HepG2 (cell line): ENCODE measurements at regions not wholly inside any gene's neighbourhood (a gene's known extent, or its start where the extent isn't known, plus 50 kb on each side); places are given as distances from the start of the nearest gene placed in this dataset.

ENCODE experiments used
- ATAC-seq: fragments of 200-7000 bp; cut with Tn5 transposase; 3 replicates; pipeline ENCODE4 v1.9.1; 2020; ENCODE audit warnings: mild to moderate bottlenecking, moderate library complexity
- BruUV-seq: library from RNA; stranded (reverse); fragments of 400-500 nt; replicated peaks from 2 replicates; lab custom pipeline; 2021; lab: Mats Ljungman, UMichigan
- CTCF ChIA-PET: fragments of 300-600 bp; formaldehyde crosslinking; extraction: SDS; loops from one replicate; lab custom pipeline; 2021; ENCODE audit warnings: low total read pairs, inconsistent platforms, low intra/inter-chr PET ratio; lab: Yijun Ruan, JAX
- POLR2A ChIA-PET: fragments of 350-600 bp; sonication (Branson Sonifier 250); formaldehyde crosslinking; loops from one replicate; lab custom pipeline; 2020; ENCODE audit warnings: antibody characterized with exemption, inconsistent platforms; lab: Yijun Ruan, JAX
- DNase-seq: peaks from one replicate; pipeline ENCODE4 v3.0.0-alpha.2; 2015; ENCODE audit warnings: low spot score
- FAIRE-seq: peaks from 3 replicates; lab custom pipeline; 2011; peaks lifted over from hg19 to GRCh38; lab: Jason Lieb, UNC
- H2AFZ ChIP-seq: one replicate; pipeline ENCODE4 v1.6.1; 2011; ENCODE audit warnings: low read length, inconsistent platforms
- H3K27ac ChIP-seq: fragments of 300-600 bp; 3 replicates; pipeline ENCODE4 v1.8.0; 2011; ENCODE audit warnings: mixed run types, mild to moderate bottlenecking, mixed read lengths, low read length, inconsistent platforms; ENCODE audit not compliant: insufficient read depth; ENCODE audit errors: extremely low read length
- H3K27me3 ChIP-seq, 2 experiments: fragments of 200-600 bp in 1 of 2; 2 replicates in 1 of 2; 3 replicates in 1 of 2; pipeline versions ENCODE4 v1.6.0 to v1.8.0; 2011; ENCODE audit warnings: low read length in 2 of 2, mild to moderate bottlenecking in 2 of 2, moderate library complexity in 2 of 2, inconsistent platforms in 1 of 2; ENCODE audit not compliant: insufficient read depth in 2 of 2, control insufficient read depth in 1 of 2
- H3K36me3 ChIP-seq, 2 experiments: fragments of 200-600 bp in 1 of 2; replicated peaks in 1 of 2; 2 replicates in 1 of 2; 3 replicates in 1 of 2; pipeline versions ENCODE4 v1.5.1 to v1.8.0; 2011; ENCODE audit warnings: low read length in 2 of 2, inconsistent platforms in 1 of 2; ENCODE audit not compliant: insufficient read depth in 2 of 2, control insufficient read depth in 1 of 2
- H3K4me1 ChIP-seq: 2 replicates; pipeline ENCODE4 v1.5.1; 2012; ENCODE audit warnings: low read length, inconsistent platforms; ENCODE audit not compliant: insufficient read depth
- H3K4me2 ChIP-seq: 2 replicates; pipeline ENCODE4 v1.6.0; 2011; ENCODE audit warnings: low read depth, low read length, inconsistent platforms
- H3K4me3 ChIP-seq, 3 experiments: fragments of 200-600 bp in 1 of 3; sonication (generic), shearing (Covaris generic) in 1 of 3; replicated peaks in 1 of 3; 2 replicates each; pipeline ENCODE4 v1.5.1; 2011 to 2016; ENCODE audit warnings: low read length in 3 of 3, inconsistent platforms in 2 of 3, low read depth in 2 of 3, mild to moderate bottlenecking in 2 of 3, control low read depth in 1 of 3, mixed read lengths in 1 of 3; ENCODE audit not compliant: insufficient read depth in 1 of 3
- H3K79me2 ChIP-seq: one replicate; pipeline ENCODE4 v1.6.1; 2011; ENCODE audit warnings: low read length, inconsistent platforms; ENCODE audit not compliant: insufficient read depth
- H3K9ac ChIP-seq: 2 replicates; pipeline ENCODE4 v1.6.0; 2011; ENCODE audit warnings: mild to moderate bottlenecking, low read depth, low read length, inconsistent platforms; ENCODE audit not compliant: insufficient read depth
- H3K9me3 ChIP-seq: 2 replicates; pipeline ENCODE4 v1.5.1; 2012; ENCODE audit warnings: mild to moderate bottlenecking, low read length
- H4K20me1 ChIP-seq: 2 replicates; pipeline ENCODE4 v1.6.0; 2011; ENCODE audit warnings: inconsistent platforms, mild to moderate bottlenecking, low read length, moderate library complexity; ENCODE audit not compliant: insufficient read depth
- MAFK ChIP-seq, 2 experiments: IDR thresholded peaks in 1 of 2; conservative IDR thresholded peaks in 1 of 2; 2 replicates each; pipeline ENCODE4 v1.6.1; 2011; ENCODE audit warnings: improper control_type of control experiment in 2 of 2, low read length in 2 of 2
- PRDM4 ChIP-seq: sonication (generic); formaldehyde crosslinking; IDR thresholded peaks from 2 replicates; pipeline ENCODE4 v1.9.0; 2021; ENCODE audit warnings: missing genetic modification reagents, borderline replicate concordance
- SSRP1 ChIP-seq: IDR thresholded peaks from 2 replicates; pipeline ENCODE4 v1.6.1; 2016; ENCODE audit warnings: control low read depth
- STAG1 ChIP-seq: sonication (generic); formaldehyde crosslinking; IDR thresholded peaks from 2 replicates; pipeline ENCODE4 v1.4.0; 2020; ENCODE audit warnings: missing genetic modification reagents
- THAP11 ChIP-seq: IDR thresholded peaks from 2 replicates; pipeline ENCODE4 v1.6.1; 2016; ENCODE audit warnings: missing biosample characterization, missing genetic modification reagents
- ZNF563 ChIP-seq: sonication (generic); formaldehyde crosslinking; IDR thresholded peaks from 2 replicates; pipeline ENCODE4 v1.8.0; 2022; ENCODE audit warnings: mild to moderate bottlenecking, moderate library complexity, missing genetic modification reagents
- WGBS: methylation state at CpG from one replicate; pipeline ENCODE4 v1.1.6; 2017; ENCODE audit warnings: low lambda C conversion rate; 5-methylcytosine and 5-hydroxymethylcytosine counted together
- in situ Hi-C: cut with HindIII; loops from 2 replicates; pipeline ENCODE4 v1.10.0; 2017; ENCODE audit warnings: low pct_unique_long_range_greater_than_20kb; ENCODE audit not compliant: extremely low pct_ligation_motif_present
- intact Hi-C: fragments of 100-400 bp; cut with micrococcal nuclease; formaldehyde crosslinking; loops from one replicate; pipeline ENCODE4 v1.10.0; 2022; ENCODE audit not compliant: unreplicated experiment
- TF ChIP-seq, protein P1 (sequence below): sonication (generic); formaldehyde crosslinking; IDR thresholded peaks from 2 replicates; pipeline ENCODE4 v1.5.0; 2020; ENCODE audit warnings: mild to moderate bottlenecking, missing genetic modification reagents, moderate library complexity

DNA sequence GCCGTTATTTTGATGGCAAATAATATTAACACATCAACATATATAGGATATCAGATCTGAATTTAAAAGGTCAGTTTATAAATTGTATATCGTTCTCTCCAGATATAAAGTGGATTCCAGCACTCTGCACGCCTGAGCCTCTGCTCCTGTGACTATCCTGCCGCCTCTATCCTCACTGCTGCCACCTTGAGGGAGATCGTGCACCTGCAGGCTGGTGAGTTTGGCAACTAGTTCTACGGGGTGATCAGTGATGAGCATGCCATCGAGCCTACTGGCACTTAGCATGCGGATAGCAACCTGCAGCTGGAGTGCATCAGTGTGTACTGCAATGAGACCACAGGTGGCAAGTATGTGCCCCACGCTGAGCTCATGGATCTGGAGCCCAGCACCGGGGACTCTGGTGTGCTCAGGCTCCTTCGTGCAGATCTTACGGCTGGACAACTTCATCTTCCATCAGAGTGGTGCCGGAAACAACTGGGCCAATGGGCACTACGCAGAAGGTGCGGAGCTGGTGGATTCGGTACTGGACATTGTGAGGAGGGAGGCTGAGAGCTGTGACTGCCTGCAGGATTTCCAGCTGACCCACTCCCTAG, 84.9 kb downstream of the FBXO5 start (continued):
- TF ChIP-seq, protein P1, sequence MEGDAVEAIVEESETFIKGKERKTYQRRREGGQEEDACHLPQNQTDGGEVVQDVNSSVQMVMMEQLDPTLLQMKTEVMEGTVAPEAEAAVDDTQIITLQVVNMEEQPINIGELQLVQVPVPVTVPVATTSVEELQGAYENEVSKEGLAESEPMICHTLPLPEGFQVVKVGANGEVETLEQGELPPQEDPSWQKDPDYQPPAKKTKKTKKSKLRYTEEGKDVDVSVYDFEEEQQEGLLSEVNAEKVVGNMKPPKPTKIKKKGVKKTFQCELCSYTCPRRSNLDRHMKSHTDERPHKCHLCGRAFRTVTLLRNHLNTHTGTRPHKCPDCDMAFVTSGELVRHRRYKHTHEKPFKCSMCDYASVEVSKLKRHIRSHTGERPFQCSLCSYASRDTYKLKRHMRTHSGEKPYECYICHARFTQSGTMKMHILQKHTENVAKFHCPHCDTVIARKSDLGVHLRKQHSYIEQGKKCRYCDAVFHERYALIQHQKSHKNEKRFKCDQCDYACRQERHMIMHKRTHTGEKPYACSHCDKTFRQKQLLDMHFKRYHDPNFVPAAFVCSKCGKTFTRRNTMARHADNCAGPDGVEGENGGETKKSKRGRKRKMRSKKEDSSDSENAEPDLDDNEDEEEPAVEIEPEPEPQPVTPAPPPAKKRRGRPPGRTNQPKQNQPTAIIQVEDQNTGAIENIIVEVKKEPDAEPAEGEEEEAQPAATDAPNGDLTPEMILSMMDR (CRISPR knock-in tag), result peak; percentile 87
- TF ChIP-seq, all 625 proteins: peak for 11

- FAIRE-seq, result no peak
- Histone ChIP-seq H3K9ac (no peak overlapping the region), H3K79me2 (no peaks in the 10 kb centered on the region), H3K4me3 (no peak overlapping the region), H2AFZ (no peak overlapping the region), H3K27ac (no peak overlapping the region), H3K27me3 (no peaks in the 10 kb centered on the region), H3K9me3 (no peaks in the 10 kb centered on the region), H3K4me2 (no peak overlapping the region), H3K4me1 (no peaks in the 10 kb centered on the region), H4K20me1 (no peaks in the 10 kb centered on the region), H3K36me3 (no peaks in the 10 kb centered on the region)
- in situ Hi-C loops, result no loop called here
- no peak for DNase-seq
- intact Hi-C loops, result no loop called here
- CTCF ChIA-PET, result no interaction called here
- no peak for TF ChIP-seq ZNF563 (CRISPR knock-in tag)
- ATAC-seq, result no peak
- BruUV-seq, result no TSS peak
- POLR2A ChIA-PET, result no interaction called here
Observed at GRCh38 chr6:152904678-152905077, 78.2 kb downstream of the FBXO5 start.

- ChIA-PET POLR2A (no interaction called here), CTCF (no interaction called here)
- no peak overlapping the region for H3K4me2 ChIP-seq
- TF ChIP-seq THAP11 (CRISPR knock-in tag), result peak; percentile 48; the same call in 1 of the 2 replicates
- no peak for TF ChIP-seq STAG1 (CRISPR knock-in tag)
- TF ChIP-seq SSRP1 (CRISPR knock-in tag), result no peak
- TF ChIP-seq PRDM4 (CRISPR knock-in tag), result no peak
- peak in 1 of 2 experiments; percentile 27; a peak in 1 of 4 replicates for TF ChIP-seq MAFK (conservative IDR thresholded peaks at IDR 0.05 in 1 of 2, IDR thresholded peaks at IDR 0.05 in 1 of 2; ENCODE audit: low read length in 2 of 2)
- H3K4me1 ChIP-seq, result no peaks in the 10 kb centered on the region
- FAIRE-seq (no peak), DNase-seq (no peak), ATAC-seq (no peak)
- BruUV-seq, result no TSS peak
- no peak overlapping the region for H3K4me3 ChIP-seq
- 5% methylated on average over 2 of the region's 2 CpGs for WGBS
- H3K79me2 ChIP-seq, result no peaks in the 10 kb centered on the region
- no peaks in the 10 kb centered on the region for H3K36me3 ChIP-seq
- no peaks in the 10 kb centered on the region for H3K9me3 ChIP-seq
- H2AFZ ChIP-seq, result no peak overlapping the region
- H4K20me1 ChIP-seq, result no peaks in the 10 kb centered on the region
- intact Hi-C loops, result no loop called here
- H3K27me3 ChIP-seq, result no peaks in the 10 kb centered on the region
- no peak overlapping the region for H3K27ac ChIP-seq
- in situ Hi-C loops, result no loop called here
- no peak overlapping the region for H3K9ac ChIP-seq
Observed at GRCh38 chr6:152905551-152906299, 77.1 kb downstream of the FBXO5 start.
